ENCODE measurements at regions not wholly inside any gene's neighbourhood (a gene's known extent, or its start where the extent isn't known, plus 50 kb on each side); places are given as distances from the start of the nearest gene placed in this dataset.

DNA sequence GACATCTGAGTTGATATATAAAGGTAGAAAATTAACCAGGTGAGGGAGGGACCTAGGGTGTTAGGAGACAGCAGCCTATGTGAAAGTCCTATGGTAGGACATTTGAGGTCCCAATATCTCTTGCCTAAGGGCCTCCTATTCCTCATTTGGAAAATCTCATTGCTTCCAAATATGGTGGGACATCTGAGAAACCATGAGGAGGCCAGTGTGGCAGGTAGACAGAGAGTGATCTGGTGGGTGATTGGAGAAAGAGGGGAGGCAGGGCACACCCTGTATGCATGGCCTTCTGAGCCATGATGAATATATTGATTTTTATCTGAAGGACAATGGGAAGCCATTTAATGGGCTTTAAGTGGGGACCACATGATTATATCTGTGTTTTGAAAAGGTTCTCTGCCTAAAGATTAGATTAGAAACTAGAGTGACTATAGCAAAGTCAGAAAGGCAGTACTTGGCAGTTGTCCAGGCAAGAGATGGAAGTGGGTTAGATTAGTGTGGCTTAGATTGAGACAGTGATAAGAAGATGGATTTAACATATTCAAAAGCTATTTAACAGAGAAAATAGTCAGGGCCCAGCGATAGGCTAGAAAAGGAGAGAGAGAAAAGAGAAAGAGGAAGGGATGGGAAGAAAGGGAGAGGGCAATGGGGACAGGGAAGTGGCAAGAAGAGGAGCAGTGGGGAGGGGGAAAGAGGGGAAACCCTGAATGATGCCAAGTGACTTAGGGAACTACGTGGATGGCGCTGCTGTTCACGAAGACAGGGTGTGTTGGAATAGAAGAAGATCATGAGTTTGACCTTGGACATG lies 237.2 kb upstream of the SRRM4 start:
- TF ChIP-seq, protein P1, sequence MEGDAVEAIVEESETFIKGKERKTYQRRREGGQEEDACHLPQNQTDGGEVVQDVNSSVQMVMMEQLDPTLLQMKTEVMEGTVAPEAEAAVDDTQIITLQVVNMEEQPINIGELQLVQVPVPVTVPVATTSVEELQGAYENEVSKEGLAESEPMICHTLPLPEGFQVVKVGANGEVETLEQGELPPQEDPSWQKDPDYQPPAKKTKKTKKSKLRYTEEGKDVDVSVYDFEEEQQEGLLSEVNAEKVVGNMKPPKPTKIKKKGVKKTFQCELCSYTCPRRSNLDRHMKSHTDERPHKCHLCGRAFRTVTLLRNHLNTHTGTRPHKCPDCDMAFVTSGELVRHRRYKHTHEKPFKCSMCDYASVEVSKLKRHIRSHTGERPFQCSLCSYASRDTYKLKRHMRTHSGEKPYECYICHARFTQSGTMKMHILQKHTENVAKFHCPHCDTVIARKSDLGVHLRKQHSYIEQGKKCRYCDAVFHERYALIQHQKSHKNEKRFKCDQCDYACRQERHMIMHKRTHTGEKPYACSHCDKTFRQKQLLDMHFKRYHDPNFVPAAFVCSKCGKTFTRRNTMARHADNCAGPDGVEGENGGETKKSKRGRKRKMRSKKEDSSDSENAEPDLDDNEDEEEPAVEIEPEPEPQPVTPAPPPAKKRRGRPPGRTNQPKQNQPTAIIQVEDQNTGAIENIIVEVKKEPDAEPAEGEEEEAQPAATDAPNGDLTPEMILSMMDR (IDR thresholded peaks at IDR 0.05), result no peak
- no peak for TF ChIP-seq POLR2AphosphoS5 (IDR thresholded peaks at IDR 0.05)
